SH-SY5Y (cell line): ENCODE measurements at regions not wholly inside any gene's neighbourhood (a gene's known extent, or its start where the extent isn't known, plus 50 kb on each side); places are given as distances from the start of the nearest gene placed in this dataset.

Experiments used
- GATA2 ChIP-seq: IDR thresholded peaks from 2 replicates; pipeline ENCODE4 v1.6.1; 2011; ENCODE audit warnings: mild to moderate bottlenecking, low read depth, low read length
- GATA3 ChIP-seq: IDR thresholded peaks from 2 replicates; pipeline ENCODE4 v1.6.1; 2011; ENCODE audit warnings: low read depth, mild to moderate bottlenecking, low read length, moderate library complexity

GRCh38 chr18:66833646-66834045 lies 229.8 kb upstream of the CDH19 start:
- no peak for TF ChIP-seq GATA2
- TF ChIP-seq GATA3 = no peak
